Activated CD4-positive, alpha-beta T cell treated with anti-CD3 and anti-CD28 coated beads, Interleukin-2, amount 10 ng/mL, durations not matched to agents 24 days and 14 days (primary cell): ENCODE measurements at regions not wholly inside any gene's neighbourhood (a gene's known extent, or its start where the extent isn't known, plus 50 kb on each side); places are given as distances from the start of the nearest gene placed in this dataset.
"Not testable (repeated sequence)": the region's sequence is repeated elsewhere in the genome, so short reads cannot be mapped to it uniquely, and the experiment has no call there.

ENCODE experiments used
- DNase-seq: peaks from one replicate; pipeline ENCODE4 v3.0.0; 2022
- H3K27ac Mint-ChIP-seq: one replicate; pipeline ENCODE4 v1.8.0; 2022; ENCODE audit warnings: mild to moderate bottlenecking, mixed read lengths
- H3K27me3 Mint-ChIP-seq: one replicate; pipeline ENCODE4 v1.8.0; 2022; ENCODE audit warnings: mixed read lengths
- H3K36me3 Mint-ChIP-seq: one replicate; pipeline ENCODE4 v1.8.0; 2022; ENCODE audit warnings: low read depth, mild to moderate bottlenecking, mixed read lengths
- H3K4me1 Mint-ChIP-seq: one replicate; pipeline ENCODE4 v1.8.0; 2021; ENCODE audit warnings: mixed read lengths
- H3K4me3 Mint-ChIP-seq: one replicate; pipeline ENCODE4 v1.8.0; 2022; ENCODE audit warnings: mild to moderate bottlenecking, moderate library complexity, mixed read lengths
- H3K9me3 Mint-ChIP-seq: one replicate; pipeline ENCODE4 v1.8.0; 2021; ENCODE audit warnings: mixed read lengths
- intact Hi-C: fragments of 100-400 bp; cut with micrococcal nuclease; formaldehyde crosslinking; loops from one replicate; pipeline ENCODE4 v1.15.1; 2023

- DNase-seq, H3K4me3 Mint-ChIP-seq, H3K4me1 Mint-ChIP-seq, H3K36me3 Mint-ChIP-seq, intact Hi-C loops, H3K27ac Mint-ChIP-seq, H3K27me3 Mint-ChIP-seq: not testable (repeated sequence)
- peaks cover 23% of the 10 kb centered on the region for H3K9me3 Mint-ChIP-seq
Measured at GRCh38 chr21:5217933-5218332, 5303.4 kb upstream of the TPTE start.

- H3K4me3 Mint-ChIP-seq, H3K36me3 Mint-ChIP-seq, H3K4me1 Mint-ChIP-seq, intact Hi-C loops, H3K27ac Mint-ChIP-seq, H3K27me3 Mint-ChIP-seq, DNase-seq: not testable (repeated sequence)
- H3K9me3 Mint-ChIP-seq: peaks cover 40% of the 10 kb centered on the region
Measured at GRCh38 chr21:5219988-5220387, 5301.4 kb upstream of the TPTE start.

GRCh38 chr21:5220468-5220867 is 5300.9 kb upstream of the TPTE start:
- peaks cover 43% of the 10 kb centered on the region for H3K9me3 Mint-ChIP-seq
- DNase-seq, H3K4me1 Mint-ChIP-seq, H3K27ac Mint-ChIP-seq, H3K36me3 Mint-ChIP-seq, H3K4me3 Mint-ChIP-seq, intact Hi-C loops, H3K27me3 Mint-ChIP-seq: not testable (repeated sequence)

GRCh38 chr21:5221458-5222050 is 5299.8 kb upstream of the TPTE start:
- DNase-seq, intact Hi-C loops, H3K4me3 Mint-ChIP-seq, H3K4me1 Mint-ChIP-seq, H3K27me3 Mint-ChIP-seq, H3K36me3 Mint-ChIP-seq, H3K27ac Mint-ChIP-seq: not testable (repeated sequence)
- H3K9me3 Mint-ChIP-seq: peaks cover 47% of the 10 kb centered on the region

- intact Hi-C loops, H3K27me3 Mint-ChIP-seq, H3K4me1 Mint-ChIP-seq, DNase-seq, H3K36me3 Mint-ChIP-seq, H3K27ac Mint-ChIP-seq, H3K4me3 Mint-ChIP-seq: not testable (repeated sequence)
- peaks cover 53% of the 10 kb centered on the region for H3K9me3 Mint-ChIP-seq
Measured at GRCh38 chr21:5222996-5223782, 5298.2 kb upstream of the TPTE start.

- H3K27me3 Mint-ChIP-seq, H3K4me1 Mint-ChIP-seq, H3K36me3 Mint-ChIP-seq, H3K4me3 Mint-ChIP-seq, H3K27ac Mint-ChIP-seq, DNase-seq, intact Hi-C loops: not testable (repeated sequence)
- H3K9me3 Mint-ChIP-seq: peaks cover 53% of the 10 kb centered on the region
Measured at GRCh38 chr21:5224156-5224555, 5297.2 kb upstream of the TPTE start.

GRCh38 chr21:5227252-5227651 is 5294.1 kb upstream of the TPTE start:
- DNase-seq: not testable (repeated sequence)
- peaks cover 49% of the 10 kb centered on the region for H3K9me3 Mint-ChIP-seq

GRCh38 chr21:5230561-5230960 is 5290.8 kb upstream of the TPTE start:
- H3K27ac Mint-ChIP-seq, H3K36me3 Mint-ChIP-seq, H3K27me3 Mint-ChIP-seq, H3K4me1 Mint-ChIP-seq, DNase-seq, H3K4me3 Mint-ChIP-seq, intact Hi-C loops: not testable (repeated sequence)
- peaks cover 44% of the 10 kb centered on the region for H3K9me3 Mint-ChIP-seq

More at GRCh38 chr21:5227252-5227651, 5294.1 kb upstream of the TPTE start:
- H3K27ac Mint-ChIP-seq, H3K4me3 Mint-ChIP-seq, intact Hi-C loops, H3K27me3 Mint-ChIP-seq, H3K4me1 Mint-ChIP-seq, H3K36me3 Mint-ChIP-seq: not testable (repeated sequence)

- H3K9me3 Mint-ChIP-seq: peaks cover 45% of the 10 kb centered on the region
- H3K27ac Mint-ChIP-seq, H3K36me3 Mint-ChIP-seq, H3K27me3 Mint-ChIP-seq, H3K4me1 Mint-ChIP-seq, DNase-seq, H3K4me3 Mint-ChIP-seq, intact Hi-C loops: not testable (repeated sequence)
Measured at GRCh38 chr21:5231261-5231660, 5290.1 kb upstream of the TPTE start.

GRCh38 chr21:5232176-5232958 is 5289.0 kb upstream of the TPTE start:
- H3K36me3 Mint-ChIP-seq, H3K27ac Mint-ChIP-seq, DNase-seq, intact Hi-C loops, H3K27me3 Mint-ChIP-seq, H3K4me3 Mint-ChIP-seq, H3K4me1 Mint-ChIP-seq: not testable (repeated sequence)
- H3K9me3 Mint-ChIP-seq: peaks cover 39% of the 10 kb centered on the region

- H3K4me1 Mint-ChIP-seq, intact Hi-C loops, H3K36me3 Mint-ChIP-seq, H3K4me3 Mint-ChIP-seq, H3K27me3 Mint-ChIP-seq, H3K27ac Mint-ChIP-seq: not testable (repeated sequence)
- peak; percentile 56 for DNase-seq
- peaks cover 38% of the 10 kb centered on the region for H3K9me3 Mint-ChIP-seq
Measured at GRCh38 chr21:5235761-5236160, 5285.6 kb upstream of the TPTE start.

- H3K27ac Mint-ChIP-seq, H3K27me3 Mint-ChIP-seq, H3K36me3 Mint-ChIP-seq, H3K4me1 Mint-ChIP-seq, intact Hi-C loops, DNase-seq, H3K4me3 Mint-ChIP-seq: not testable (repeated sequence)
- peaks cover 41% of the 10 kb centered on the region for H3K9me3 Mint-ChIP-seq
Measured at GRCh38 chr21:5236846-5237675, 5284.3 kb upstream of the TPTE start.

GRCh38 chr21:5240521-5240920 is 5280.9 kb upstream of the TPTE start:
- intact Hi-C loops, H3K36me3 Mint-ChIP-seq, H3K4me1 Mint-ChIP-seq, DNase-seq, H3K27ac Mint-ChIP-seq, H3K4me3 Mint-ChIP-seq, H3K27me3 Mint-ChIP-seq: not testable (repeated sequence)
- H3K9me3 Mint-ChIP-seq: peaks cover 33% of the 10 kb centered on the region
